ENCODE measurements at regions not wholly inside any gene's neighbourhood (a gene's known extent, or its start where the extent isn't known, plus 50 kb on each side); places are given as distances from the start of the nearest gene placed in this dataset.

DNA sequence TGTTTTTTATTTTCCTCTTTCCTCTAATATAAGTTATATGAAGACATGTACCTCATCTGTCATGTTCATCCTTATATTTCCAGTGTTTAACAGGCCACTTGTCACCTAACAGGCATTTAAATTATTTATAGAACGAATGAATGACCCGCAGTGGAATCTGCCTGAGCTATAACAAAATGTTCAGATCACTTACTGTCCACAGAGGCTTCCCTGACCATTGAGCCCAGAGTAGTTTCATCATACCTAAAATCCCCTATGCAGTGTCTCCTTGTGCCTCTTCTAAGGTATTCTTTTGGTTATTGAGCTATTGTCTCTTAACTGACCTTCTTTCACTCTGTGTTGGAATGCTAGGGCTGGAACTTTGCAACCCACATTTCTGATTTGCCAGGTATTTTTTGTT lies 748.5 kb downstream of the NTRK3 start:
- TF ChIP-seq CTCF (IDR thresholded peaks at IDR 0.05) (no peak), EZH2phosphoT487 (IDR thresholded peaks at IDR 0.05) (no peak)

All from neural progenitor cell (in vitro differentiated cells).